ENCODE measurements at regions not wholly inside any gene's neighbourhood (a gene's known extent, or its start where the extent isn't known, plus 50 kb on each side); places are given as distances from the start of the nearest gene placed in this dataset.

DNA sequence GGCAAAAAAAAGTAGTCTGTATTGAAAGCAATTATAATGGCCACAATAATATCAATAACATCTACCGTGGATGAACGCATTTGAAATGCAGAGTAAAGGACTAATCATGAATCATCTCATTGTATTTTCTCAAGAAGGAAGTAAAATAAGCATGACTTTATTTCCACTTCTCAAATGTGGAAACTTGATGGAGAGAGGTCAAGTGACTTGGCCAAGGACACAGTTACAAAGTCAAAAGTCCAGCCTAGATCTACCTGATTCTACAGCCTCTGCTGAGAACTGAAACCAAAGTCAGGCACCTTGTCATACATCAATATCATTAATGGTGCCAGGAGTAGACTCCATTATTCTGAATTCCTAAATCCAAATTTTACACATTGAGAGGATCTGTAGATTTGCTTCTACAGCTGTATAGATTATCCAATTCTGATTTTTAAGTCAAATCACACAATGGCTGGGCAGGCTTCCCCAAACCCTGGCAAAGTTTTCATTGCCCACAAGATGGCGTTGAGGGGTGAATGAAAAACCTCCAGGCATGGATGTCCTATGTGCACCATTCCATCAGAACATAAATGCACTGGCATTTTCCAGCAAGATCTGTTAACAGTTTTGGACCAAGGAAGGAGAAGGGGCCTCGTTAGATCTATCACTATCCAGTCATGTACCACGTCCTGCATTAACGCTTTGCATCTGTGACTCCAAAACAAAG is 423.1 kb downstream of the MAFB start:
- no peak for DNase-seq

DNA sequence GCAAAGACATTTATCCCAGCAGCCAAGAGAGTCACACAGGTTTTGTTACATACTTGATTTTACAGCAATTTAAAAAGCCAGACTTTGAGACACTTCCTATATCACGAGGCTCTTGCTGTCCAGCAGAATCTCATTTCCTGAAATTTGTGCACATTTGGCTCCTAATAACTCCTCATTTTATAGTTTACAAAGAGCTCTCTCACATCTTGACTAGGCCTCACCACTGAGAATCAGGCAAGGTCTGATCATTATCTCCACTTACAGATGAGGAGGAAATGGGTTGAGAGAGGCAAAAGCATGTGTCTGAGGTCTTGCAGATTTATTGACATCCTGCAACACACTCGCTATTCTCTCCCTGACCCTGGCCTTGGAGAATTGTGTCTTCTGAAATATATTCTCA is 426.8 kb downstream of the MAFB start:
- no peak for DNase-seq

DNA sequence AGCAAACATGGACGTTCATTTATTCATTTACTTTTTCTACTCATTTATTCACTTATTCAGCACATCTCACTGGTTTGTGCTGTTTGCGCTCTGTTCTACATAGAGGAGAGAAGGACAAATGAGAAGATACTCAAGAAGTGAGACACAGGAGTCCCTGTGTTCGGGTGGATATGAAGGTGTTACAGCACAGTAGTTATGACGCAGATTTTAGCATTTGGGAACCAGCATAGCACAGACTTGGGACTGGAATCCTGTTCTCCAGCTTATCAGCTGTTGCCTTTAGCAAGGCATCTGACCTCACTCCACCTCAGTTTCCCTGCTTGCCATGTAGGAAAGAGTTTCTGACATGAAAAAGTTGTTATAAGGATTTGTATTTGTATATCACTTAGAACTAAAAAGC is 430.1 kb downstream of the MAFB start:
- DNase-seq: no peak

DNA sequence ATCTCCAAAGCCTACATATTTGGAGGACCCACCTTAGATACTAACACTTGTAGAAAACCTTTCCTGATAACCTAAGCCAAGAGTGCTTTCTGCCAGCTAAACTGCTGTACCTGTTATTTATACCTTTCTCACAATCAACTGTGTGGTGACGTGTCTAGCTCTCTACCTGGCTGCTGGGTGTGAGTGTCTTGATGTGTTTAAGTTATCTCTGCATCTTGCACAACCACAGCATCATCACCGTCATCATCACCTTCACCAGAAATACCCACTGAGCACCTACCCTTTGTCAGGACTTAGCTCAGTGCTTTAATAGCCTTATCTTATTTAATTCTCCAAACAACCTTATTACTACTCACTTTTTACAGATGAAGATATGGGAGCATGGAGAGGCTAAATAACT is 431.3 kb downstream of the MAFB start:
- DNase-seq: no peak

DNA sequence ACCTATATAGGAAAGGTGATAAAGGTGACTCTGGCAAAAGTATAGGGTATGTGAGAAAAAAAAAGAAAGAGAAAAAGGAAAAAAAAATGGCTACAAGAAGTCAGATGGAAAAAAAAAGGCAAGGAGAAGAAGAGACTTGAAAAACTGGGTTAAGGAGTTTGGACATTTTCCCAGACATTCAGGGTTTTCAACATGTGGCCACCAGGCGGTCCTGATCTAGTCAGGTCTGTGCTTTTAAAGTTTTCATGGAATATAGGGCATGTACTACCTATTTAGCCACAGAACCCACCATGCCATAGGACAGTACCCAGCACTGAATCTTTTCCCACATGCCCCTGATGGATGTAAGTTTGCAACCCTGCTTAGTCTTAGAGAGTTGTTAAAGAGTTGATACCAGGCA is 433.7 kb downstream of the MAFB start:
- no peak for DNase-seq

- no peak for DNase-seq
Observed at GRCh38 chr20:40254023-40254772, 434.8 kb downstream of the MAFB start.

GRCh38 chr20:40251284-40251932 is 437.6 kb downstream of the MAFB start:
- DNase-seq: no peak

DNA sequence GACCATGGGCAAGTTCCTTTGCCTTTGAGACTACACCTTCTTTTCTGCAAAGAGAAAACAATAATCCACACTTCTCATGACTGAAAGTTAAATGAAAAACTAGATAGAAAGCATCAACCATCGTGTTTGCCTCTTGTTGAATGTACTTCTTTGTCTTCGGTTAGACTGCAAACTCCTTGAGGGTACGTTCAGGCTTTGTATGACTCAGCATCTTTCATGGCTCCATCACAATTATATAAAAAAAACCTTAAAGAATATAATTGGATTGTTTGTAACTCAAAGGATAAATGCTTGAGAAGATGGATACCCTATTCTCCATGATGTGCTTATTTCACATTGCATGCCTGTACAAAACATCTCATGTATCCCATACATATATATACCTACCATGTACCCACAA is 439.2 kb downstream of the MAFB start:
- no peak for DNase-seq

DNA sequence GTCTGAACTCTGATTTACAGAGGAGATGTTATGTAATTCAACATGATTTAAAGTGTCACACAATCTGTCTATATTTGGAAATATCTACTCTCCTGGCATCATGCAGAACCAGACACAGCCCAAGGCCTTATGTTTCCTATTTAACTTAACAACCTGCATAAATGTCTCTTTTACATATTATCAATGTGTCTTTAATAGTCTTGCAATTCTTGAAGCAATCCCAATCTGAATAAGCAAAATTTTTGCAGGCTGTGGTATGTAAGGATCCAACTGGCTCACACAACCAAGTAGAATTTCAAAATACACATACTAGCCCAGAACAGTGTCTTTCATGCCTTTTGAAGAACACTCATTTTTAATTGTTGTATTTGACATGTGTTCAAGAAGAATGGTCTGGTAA is 443.2 kb downstream of the MAFB start:
- DNase-seq: no peak

DNA sequence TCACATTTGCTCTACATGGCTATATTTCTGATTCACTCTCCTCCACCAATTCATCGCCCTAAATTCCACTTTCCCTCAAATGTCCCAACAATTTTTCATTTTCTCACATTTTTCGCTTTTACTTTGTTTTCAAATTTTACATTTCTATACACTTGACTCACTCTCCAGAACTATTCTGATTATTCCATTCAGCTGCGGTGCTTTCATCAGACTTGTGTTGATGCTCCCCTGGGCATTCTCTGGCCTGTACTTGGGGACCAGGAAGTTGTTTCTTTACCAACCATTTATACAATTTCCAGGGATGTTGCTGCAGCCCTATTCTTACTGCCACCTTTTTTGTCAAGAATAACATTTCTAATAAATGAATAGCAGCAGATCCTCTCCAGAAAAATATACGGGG is 444.8 kb downstream of the MAFB start:
- DNase-seq: no peak

GRCh38 chr20:40241596-40242343 is 447.3 kb downstream of the MAFB start:
- DNase-seq: no peak

DNA sequence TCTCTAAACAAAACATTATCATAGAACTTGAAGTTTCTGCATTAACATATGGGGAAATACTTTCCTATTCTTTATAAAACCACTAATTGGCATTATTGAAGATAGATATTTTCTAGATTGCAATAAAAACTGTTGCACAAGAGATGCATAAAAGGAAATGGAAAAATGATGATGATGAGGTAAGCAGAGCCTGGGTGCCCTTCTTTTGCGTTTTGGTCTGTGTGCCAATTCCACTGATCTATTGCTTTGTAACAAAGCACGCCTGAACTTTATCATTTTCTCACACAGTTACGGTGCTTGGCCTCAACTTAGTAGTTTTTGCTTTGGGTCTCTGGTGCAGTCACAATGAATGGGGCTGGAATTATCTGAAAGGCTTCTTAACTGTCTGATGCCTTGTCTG is 450.5 kb downstream of the MAFB start:
- DNase-seq: no peak

- DNase-seq: no peak
Observed at GRCh38 chr20:40234593-40234992, 454.4 kb downstream of the MAFB start.

DNA sequence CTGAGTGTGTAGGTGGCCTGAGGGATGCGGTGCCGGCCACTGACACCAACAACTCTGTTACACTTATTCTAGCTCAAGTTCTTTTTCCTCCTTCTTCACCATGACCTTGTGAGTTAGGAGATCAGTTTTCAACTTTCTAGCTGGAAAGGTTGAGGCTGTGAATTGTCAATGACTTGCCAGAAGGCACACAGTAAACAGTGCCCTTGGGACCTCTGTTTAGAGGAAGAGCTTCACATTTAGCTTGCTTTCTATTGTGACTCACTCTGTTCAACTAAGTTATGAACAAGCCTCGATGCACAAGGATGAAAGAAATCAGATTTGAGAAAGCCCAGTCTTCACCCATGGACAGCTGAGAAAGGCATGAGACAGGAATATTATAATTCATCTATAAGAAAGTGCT is 455.6 kb downstream of the MAFB start:
- DNase-seq: no peak

GRCh38 chr20:40232756-40233155 is 456.3 kb downstream of the MAFB start:
- no peak for DNase-seq

DNA sequence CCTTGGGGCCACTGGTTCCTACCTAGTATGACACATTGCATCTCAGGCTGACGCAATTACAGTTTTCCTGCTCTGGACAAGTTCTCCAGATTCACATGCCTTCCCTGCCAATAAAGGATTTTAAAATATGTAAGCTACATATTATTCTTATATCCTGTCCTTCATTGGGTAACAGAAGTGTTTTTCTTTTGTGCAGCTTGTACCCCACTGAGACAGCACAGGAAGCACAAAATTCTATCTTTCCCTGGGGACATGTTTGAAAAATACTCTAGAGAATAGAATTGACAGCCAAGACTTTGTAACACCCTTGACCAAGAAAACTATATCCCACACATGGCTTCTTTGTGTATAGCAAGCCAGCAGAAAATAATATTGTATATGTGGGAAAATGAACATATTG is 456.8 kb downstream of the MAFB start:
- no peak for DNase-seq

DNA sequence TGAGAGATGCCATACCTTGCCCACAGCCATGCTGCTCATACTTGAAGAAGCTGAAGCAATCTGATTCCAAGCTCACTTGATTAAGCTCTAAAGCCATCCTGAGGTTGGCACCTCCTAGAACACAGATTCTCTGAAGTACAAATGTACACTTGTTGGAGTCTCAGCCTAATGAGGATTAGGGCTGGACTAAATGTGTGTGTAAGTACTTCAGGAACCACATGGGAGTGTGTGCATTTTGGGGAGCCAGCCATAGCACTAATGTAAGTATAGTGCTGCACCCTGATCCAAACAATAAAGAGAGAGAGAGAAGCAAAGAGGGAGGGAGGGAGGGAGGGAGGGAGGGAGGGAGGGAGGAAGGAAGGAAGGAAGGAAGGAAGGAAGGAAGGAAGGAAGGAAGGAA is 458.6 kb downstream of the MAFB start:
- DNase-seq: no peak

- DNase-seq: no peak
Observed at GRCh38 chr20:40225596-40225995, 463.4 kb downstream of the MAFB start.

GRCh38 chr20:40223810-40224209 is 465.2 kb downstream of the MAFB start:
- no peak for DNase-seq

- no peak for DNase-seq
Observed at GRCh38 chr20:40218971-40219370, 470.1 kb downstream of the MAFB start.

- DNase-seq: no peak
Observed at GRCh38 chr20:40218316-40218969, 470.6 kb downstream of the MAFB start.

DNA sequence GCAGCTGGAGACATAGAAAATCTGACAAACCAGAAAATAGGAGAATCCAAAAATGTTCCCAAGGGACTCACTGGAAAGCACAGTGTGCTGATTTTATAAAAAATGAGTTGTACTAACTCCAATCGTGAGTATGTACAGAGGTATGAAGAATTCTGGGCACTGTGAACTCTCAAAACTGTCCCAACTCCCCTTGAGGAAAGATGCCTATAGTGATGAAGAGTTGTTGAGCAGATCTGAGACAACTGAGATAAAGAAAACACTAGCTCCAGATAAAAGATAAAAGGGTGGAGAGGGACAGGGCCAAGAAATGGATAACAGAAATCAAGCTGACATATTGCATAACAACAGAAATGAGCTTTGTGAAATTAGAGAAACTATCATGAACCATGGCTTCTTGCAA is 481.4 kb downstream of the MAFB start:
- no peak for DNase-seq

DNA sequence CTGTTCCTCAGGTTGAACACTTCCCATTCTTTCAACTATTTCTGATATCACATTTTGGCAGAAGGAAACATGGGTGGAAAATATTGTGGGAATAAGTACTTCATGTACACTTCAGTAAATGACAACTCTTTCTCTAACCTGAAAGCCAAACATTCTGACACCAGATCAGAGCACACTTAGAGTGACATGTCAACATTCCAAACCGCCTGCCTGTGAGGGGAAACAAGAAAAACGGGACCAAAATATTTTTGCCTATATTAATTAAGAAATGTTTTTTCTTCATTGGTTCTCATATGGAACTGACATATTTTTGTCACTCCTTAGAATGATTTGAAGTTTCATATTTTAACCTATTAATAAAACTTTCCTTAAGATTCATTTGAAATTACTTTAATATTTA is 483.1 kb downstream of the MAFB start:
- DNase-seq: no peak
